Thyroid gland (tissue), 4 donors: ENCODE measurements at regions not wholly inside any gene's neighbourhood (a gene's known extent, or its start where the extent isn't known, plus 50 kb on each side); places are given as distances from the start of the nearest gene placed in this dataset.

Experiments used
- DNase-seq, 2 donors: peaks; one replicate each; pipeline ENCODE4 v3.0.0-alpha.2; 2019
- H3K27ac ChIP-seq, 3 donors: fragments of 200-600 bp; sonication (generic); 1 replicate in 2 of 3; 2 replicates in 1 of 3; pipeline ENCODE4 v1.5.1; 2016 to 2019; ENCODE audit warnings: mild to moderate bottlenecking in 1 of 3, moderate library complexity in 1 of 3
- H3K27me3 ChIP-seq: fragments of 200-600 bp; sonication (generic); one replicate; pipeline ENCODE4 v1.5.1; 2019
- H3K36me3 ChIP-seq, 2 donors: fragments of 200-600 bp; sonication (generic); one replicate each; pipeline ENCODE4 v1.5.1; 2016 to 2019
- H3K4me1 ChIP-seq, 2 donors: fragments of 200-600 bp; sonication (generic); one replicate each; pipeline ENCODE4 v1.5.1; 2017 to 2019
- H3K4me3 ChIP-seq, 3 donors: fragments of 200-600 bp; sonication (generic); replicated peaks in 1 of 3; 1 replicate in 2 of 3; 2 replicates in 1 of 3; pipeline ENCODE4 v1.5.1; 2016; ENCODE audit warnings: mild to moderate bottlenecking in 1 of 3
- H3K9me3 ChIP-seq: fragments of 200-600 bp; sonication (generic); one replicate; pipeline ENCODE4 v1.5.1; 2017
- POLR2A ChIP-seq, 2 donors: fragments of 450-650 bp; IDR thresholded peaks; one replicate each; pipeline ENCODE4 v1.6.1; 2017; ENCODE audit warnings: antibody characterized with exemption in 2 of 2, mild to moderate bottlenecking in 2 of 2, moderate library complexity in 1 of 2
- WGBS, 2 donors: methylation state at CpG; one replicate each; pipeline ENCODE4 v1.1.5; 2017; 5-methylcytosine and 5-hydroxymethylcytosine counted together
- intact Hi-C: fragments of 100-400 bp; cut with DNase I; formaldehyde crosslinking; loops from one replicate; pipeline ENCODE4 v1.15.1; 2023
- TF ChIP-seq, protein P1 (sequence below), 6 experiments: fragments of 200-600 bp in 3 of 6; fragments of 450-650 bp in 3 of 6; sonication (generic) in 3 of 6; IDR thresholded peaks; one replicate each; pipeline ENCODE4 v1.5.1; 2016 to 2019; ENCODE audit warnings: antibody characterized with exemption in 6 of 6, mild to moderate bottlenecking in 2 of 6, inconsistent platforms in 1 of 6, moderate library complexity in 1 of 6

DNA sequence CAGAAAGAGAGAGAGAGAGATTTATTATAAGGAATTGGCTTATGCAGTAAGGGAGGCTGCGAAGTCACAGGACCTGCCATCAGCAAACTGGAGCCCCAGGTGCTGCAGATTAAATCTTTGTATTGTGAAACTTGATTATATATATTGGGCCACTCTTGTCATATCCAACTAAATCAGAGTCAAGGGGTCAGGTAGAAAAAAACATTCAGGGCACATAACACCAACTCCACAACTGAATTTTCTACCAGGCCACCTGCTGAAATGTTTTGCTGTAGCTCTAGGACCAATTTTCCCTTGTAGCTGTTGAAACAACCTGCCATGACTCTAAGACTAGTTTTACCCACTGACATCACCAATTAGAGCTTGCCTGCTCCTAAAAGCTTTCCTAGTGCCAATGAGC, 1240.8 kb downstream of the SLC16A7 start:
- Histone ChIP-seq H3K27ac (no peak overlapping the region), H3K4me3 (no peak overlapping the region), H3K4me1 (no peaks in the 10 kb centered on the region), H3K27me3 (no peaks in the 10 kb centered on the region), H3K36me3 (no peaks in the 10 kb centered on the region), H3K9me3 (no peaks in the 10 kb centered on the region)
- TF ChIP-seq, protein P1, sequence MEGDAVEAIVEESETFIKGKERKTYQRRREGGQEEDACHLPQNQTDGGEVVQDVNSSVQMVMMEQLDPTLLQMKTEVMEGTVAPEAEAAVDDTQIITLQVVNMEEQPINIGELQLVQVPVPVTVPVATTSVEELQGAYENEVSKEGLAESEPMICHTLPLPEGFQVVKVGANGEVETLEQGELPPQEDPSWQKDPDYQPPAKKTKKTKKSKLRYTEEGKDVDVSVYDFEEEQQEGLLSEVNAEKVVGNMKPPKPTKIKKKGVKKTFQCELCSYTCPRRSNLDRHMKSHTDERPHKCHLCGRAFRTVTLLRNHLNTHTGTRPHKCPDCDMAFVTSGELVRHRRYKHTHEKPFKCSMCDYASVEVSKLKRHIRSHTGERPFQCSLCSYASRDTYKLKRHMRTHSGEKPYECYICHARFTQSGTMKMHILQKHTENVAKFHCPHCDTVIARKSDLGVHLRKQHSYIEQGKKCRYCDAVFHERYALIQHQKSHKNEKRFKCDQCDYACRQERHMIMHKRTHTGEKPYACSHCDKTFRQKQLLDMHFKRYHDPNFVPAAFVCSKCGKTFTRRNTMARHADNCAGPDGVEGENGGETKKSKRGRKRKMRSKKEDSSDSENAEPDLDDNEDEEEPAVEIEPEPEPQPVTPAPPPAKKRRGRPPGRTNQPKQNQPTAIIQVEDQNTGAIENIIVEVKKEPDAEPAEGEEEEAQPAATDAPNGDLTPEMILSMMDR (IDR thresholded peaks at IDR 0.05) = no peak
- no peak for TF ChIP-seq POLR2A (IDR thresholded peaks at IDR 0.05)
- 90 to 92% methylated on average over 1 of the region's 1 CpG for WGBS, 2 donors
- no peak for DNase-seq
- intact Hi-C loops = no loop called here

DNA sequence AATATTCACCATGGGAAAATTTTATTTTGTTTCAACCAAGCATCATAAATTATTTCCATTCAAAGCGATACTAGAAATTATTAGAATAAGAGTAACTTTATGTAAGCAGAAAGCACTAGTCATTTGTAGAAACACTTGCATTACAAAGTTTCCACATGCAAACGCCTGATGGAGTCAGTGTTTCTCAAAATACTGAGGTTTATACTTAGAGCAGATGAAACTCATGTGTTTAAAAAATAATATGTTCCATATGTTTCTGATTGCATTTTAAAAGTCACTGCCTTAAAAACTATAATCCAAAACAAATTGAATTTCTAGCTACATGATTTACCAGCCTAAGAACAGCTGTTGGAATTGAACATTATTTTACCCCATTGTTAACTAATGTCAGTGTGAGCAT, 1246.4 kb downstream of the SLC16A7 start:
- WGBS, 2 donors = 63 to 75% methylated on average over 2 of the region's 2 CpGs
- H3K4me1 ChIP-seq = no peaks in the 10 kb centered on the region
- no peak overlapping the region for H3K4me3 ChIP-seq
- intact Hi-C loops = no loop called here
- DNase-seq = no peak
- H3K36me3 ChIP-seq = no peaks in the 10 kb centered on the region
- no peaks in the 10 kb centered on the region for H3K27me3 ChIP-seq
- no peaks in the 10 kb centered on the region for H3K9me3 ChIP-seq
- no peak overlapping the region for H3K27ac ChIP-seq
- TF ChIP-seq, protein P1 (IDR thresholded peaks at IDR 0.05) = no peak
- TF ChIP-seq POLR2A (IDR thresholded peaks at IDR 0.05) = no peak

DNA sequence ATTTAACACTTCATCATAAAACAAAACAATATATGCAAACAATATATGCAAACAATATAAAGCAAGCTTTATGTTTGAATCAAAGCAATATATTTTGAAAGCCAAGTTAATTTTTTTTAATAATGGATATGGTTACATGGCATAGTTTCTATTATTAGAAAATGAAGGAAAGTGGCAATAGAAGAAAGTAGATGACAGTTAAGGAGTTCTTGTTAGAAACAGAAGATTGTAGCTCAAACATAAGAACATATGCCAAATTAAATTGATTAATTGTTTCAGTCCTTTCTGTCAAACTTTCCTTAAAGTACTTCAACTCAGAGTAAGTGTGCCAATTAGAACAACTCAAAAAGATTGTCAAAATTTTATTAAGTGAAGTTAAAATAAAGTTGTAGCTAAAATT, 1248.3 kb downstream of the SLC16A7 start:
- no peak for DNase-seq
- TF ChIP-seq, protein P1 (IDR thresholded peaks at IDR 0.05) = no peak
- no peak for TF ChIP-seq POLR2A (IDR thresholded peaks at IDR 0.05)
- Histone ChIP-seq H3K36me3 (no peaks in the 10 kb centered on the region), H3K4me3 (no peak overlapping the region), H3K9me3 (no peaks in the 10 kb centered on the region), H3K27ac (no peak overlapping the region), H3K4me1 (no peaks in the 10 kb centered on the region), H3K27me3 (no peaks in the 10 kb centered on the region)
- intact Hi-C loops = no loop called here

DNA sequence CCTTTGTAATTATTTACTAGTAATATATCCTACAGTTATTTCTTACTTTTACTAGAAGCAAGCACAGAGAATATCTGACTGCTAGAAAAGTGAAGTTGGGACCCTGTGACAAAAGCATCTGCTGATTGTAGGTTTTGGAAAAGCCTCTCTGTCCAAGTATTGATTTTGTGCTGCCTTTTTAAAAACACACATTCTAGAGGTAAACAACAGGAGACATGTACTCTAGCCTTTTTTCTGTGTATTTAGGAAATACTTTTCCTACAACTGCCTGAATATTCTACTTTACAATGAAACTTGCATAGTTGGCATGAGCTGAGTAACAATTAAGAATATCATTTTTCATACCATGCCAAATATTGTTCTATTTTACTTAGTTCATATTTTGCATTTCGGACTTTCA, 1249.0 kb downstream of the SLC16A7 start:
- no peak for DNase-seq
- Histone ChIP-seq H3K27me3 (no peaks in the 10 kb centered on the region), H3K4me3 (no peak overlapping the region), H3K36me3 (no peaks in the 10 kb centered on the region), H3K4me1 (no peaks in the 10 kb centered on the region), H3K9me3 (no peaks in the 10 kb centered on the region), H3K27ac (no peak overlapping the region)
- no peak for TF ChIP-seq POLR2A (IDR thresholded peaks at IDR 0.05)
- TF ChIP-seq, protein P1 (IDR thresholded peaks at IDR 0.05) = no peak
- intact Hi-C loops = no loop called here
- 81 to 94% methylated on average over 1 of the region's 1 CpG for WGBS, 2 donors

DNA sequence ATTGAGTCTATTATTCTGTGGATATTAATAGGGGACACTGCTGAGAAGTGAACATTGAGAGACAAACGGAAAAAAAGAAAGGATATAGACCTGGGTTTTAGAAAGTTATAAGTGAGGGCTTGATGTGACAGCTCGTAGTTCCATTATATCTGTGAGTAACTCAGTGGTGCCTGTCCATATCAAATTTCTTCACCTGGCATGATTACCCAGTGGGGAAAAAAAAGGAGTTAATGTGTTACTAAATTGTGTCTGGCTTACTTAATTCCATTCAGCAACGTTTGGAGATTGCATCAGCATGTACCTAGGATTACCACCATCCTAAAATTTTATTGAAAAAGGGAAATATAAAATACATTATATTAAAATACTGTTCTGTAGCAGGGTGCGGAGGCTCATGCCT, 1249.9 kb downstream of the SLC16A7 start:
- Histone ChIP-seq H3K9me3 (no peaks in the 10 kb centered on the region), H3K27ac (no peak overlapping the region), H3K36me3 (no peaks in the 10 kb centered on the region), H3K4me1 (no peaks in the 10 kb centered on the region), H3K4me3 (no peak overlapping the region), H3K27me3 (no peaks in the 10 kb centered on the region)
- no peak for TF ChIP-seq POLR2A (IDR thresholded peaks at IDR 0.05)
- intact Hi-C loops = no loop called here
- 83 to 84% methylated on average over 4 of the region's 4 CpGs for WGBS, 2 donors
- no peak for DNase-seq

DNA sequence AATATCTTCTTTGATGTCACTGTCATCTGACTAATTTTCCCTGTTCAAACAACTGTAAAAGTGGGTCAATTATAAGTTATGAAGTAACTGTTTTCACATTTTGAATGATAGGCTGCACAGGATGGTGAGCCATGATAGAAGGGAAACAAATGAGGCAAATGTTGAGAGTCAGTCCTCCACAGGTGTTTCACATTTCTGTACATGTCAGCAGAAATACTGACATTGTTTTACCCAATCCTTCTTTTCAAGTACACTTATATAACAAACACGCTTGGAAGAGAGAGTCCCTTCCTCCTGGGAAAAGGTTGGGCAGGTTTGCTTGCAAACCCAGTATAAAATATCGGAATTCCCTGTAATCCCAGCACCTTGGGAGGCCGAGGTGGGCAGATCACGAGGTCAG, 1251.5 kb downstream of the SLC16A7 start:
- Histone ChIP-seq H3K36me3 (no peaks in the 10 kb centered on the region), H3K27ac (no peak overlapping the region), H3K27me3 (no peaks in the 10 kb centered on the region), H3K4me3 (no peak overlapping the region), H3K4me1 (no peaks in the 10 kb centered on the region), H3K9me3 (no peaks in the 10 kb centered on the region)
- WGBS, 2 donors = 74 to 77% methylated on average over 4 of the region's 4 CpGs
- DNase-seq = no peak
- TF ChIP-seq, protein P1 (IDR thresholded peaks at IDR 0.05) = no peak
- no peak for TF ChIP-seq POLR2A (IDR thresholded peaks at IDR 0.05)
- intact Hi-C loops = no loop called here
